Astrocyte (in vitro differentiated cells and primary cell): ENCODE measurements at regions not wholly inside any gene's neighbourhood (a gene's known extent, or its start where the extent isn't known, plus 50 kb on each side); places are given as distances from the start of the nearest gene placed in this dataset.

ENCODE experiments used
- DNase-seq: peaks from one replicate; pipeline ENCODE4 v3.0.0-alpha.2; 2010; ENCODE audit warnings: low read depth
- FAIRE-seq: peaks from 2 replicates; lab custom pipeline; 2011; peaks lifted over from hg19 to GRCh38; lab: Jason Lieb, UNC
- H2AFZ ChIP-seq: 2 replicates; pipeline ENCODE4 v1.6.0; 2012; ENCODE audit warnings: low read depth, low read length, inconsistent platforms
- H3K27ac ChIP-seq: 2 replicates; pipeline ENCODE4 v1.5.1; 2011; ENCODE audit warnings: low read depth, low read length, inconsistent platforms
- H3K27me3 ChIP-seq: 2 replicates; pipeline ENCODE4 v1.6.0; 2011; ENCODE audit warnings: low read length, inconsistent platforms; ENCODE audit not compliant: insufficient read depth
- H3K36me3 ChIP-seq: 2 replicates; pipeline ENCODE4 v1.5.1; 2011; ENCODE audit warnings: low read length, inconsistent platforms; ENCODE audit not compliant: insufficient read depth
- H3K4me1 ChIP-seq: 2 replicates; pipeline ENCODE4 v1.5.1; 2011; ENCODE audit warnings: low read length, inconsistent platforms; ENCODE audit not compliant: insufficient read depth
- H3K4me2 ChIP-seq: 2 replicates; pipeline ENCODE4 v1.6.0; 2012; ENCODE audit warnings: low read length, inconsistent platforms
- H3K4me3 ChIP-seq: 2 replicates; pipeline ENCODE4 v1.5.1; 2011; ENCODE audit warnings: low read depth, mild to moderate bottlenecking, low read length, inconsistent platforms; ENCODE audit not compliant: insufficient read depth
- H3K79me2 ChIP-seq: 2 replicates; pipeline ENCODE4 v1.6.0; 2012; ENCODE audit warnings: mild to moderate bottlenecking, low read length, inconsistent platforms; ENCODE audit not compliant: insufficient read depth
- H3K9ac ChIP-seq: 2 replicates; pipeline ENCODE4 v1.6.0; 2012; ENCODE audit warnings: mild to moderate bottlenecking, low read length, inconsistent platforms
- H3K9me3 ChIP-seq: 2 replicates; pipeline ENCODE4 v1.5.1; 2012; ENCODE audit warnings: low read depth, mild to moderate bottlenecking, low read length, inconsistent platforms; ENCODE audit not compliant: insufficient read depth
- H4K20me1 ChIP-seq: 2 replicates; pipeline ENCODE4 v1.6.0; 2012; ENCODE audit warnings: low read length, inconsistent platforms; ENCODE audit not compliant: insufficient read depth
- H3K27ac Mint-ChIP-seq: one replicate; pipeline ENCODE4 v1.8.0; 2021; ENCODE audit warnings: mild to moderate bottlenecking, mixed read lengths; ENCODE audit not compliant: unreplicated experiment
- H3K27me3 Mint-ChIP-seq: one replicate; pipeline ENCODE4 v1.8.0; 2021; ENCODE audit warnings: low read depth, mixed read lengths; ENCODE audit not compliant: unreplicated experiment
- H3K36me3 Mint-ChIP-seq: one replicate; pipeline ENCODE4 v1.8.0; 2021; ENCODE audit warnings: low read depth, mixed read lengths; ENCODE audit not compliant: unreplicated experiment
- H3K4me1 Mint-ChIP-seq: one replicate; pipeline ENCODE4 v1.8.0; 2021; ENCODE audit warnings: low read depth, mixed read lengths; ENCODE audit not compliant: unreplicated experiment
- H3K4me3 Mint-ChIP-seq: one replicate; pipeline ENCODE4 v1.8.0; 2021; ENCODE audit warnings: mild to moderate bottlenecking, moderate library complexity, mixed read lengths; ENCODE audit not compliant: unreplicated experiment
- H3K9me3 Mint-ChIP-seq: one replicate; pipeline ENCODE4 v1.8.0; 2021; ENCODE audit warnings: mild to moderate bottlenecking, mixed read lengths; ENCODE audit not compliant: unreplicated experiment
- CTCF ChIP-seq: IDR thresholded peaks from 2 replicates; pipeline ENCODE4 v1.5.1; 2011; ENCODE audit warnings: low read depth, mild to moderate bottlenecking, inconsistent platforms, low read length, moderate library complexity; ENCODE audit not compliant: insufficient read depth
- EZH2 ChIP-seq: IDR thresholded peaks from 2 replicates; pipeline ENCODE4 v1.6.1; 2012; ENCODE audit warnings: mild to moderate bottlenecking, low read length, inconsistent platforms; ENCODE audit not compliant: insufficient read depth

GRCh38 chr5:51028394-51028793 lies 354.9 kb upstream of the ISL1 start:
- Mint-ChIP-seq H3K27me3 (peaks cover 3% of the 10 kb centered on the region), H3K4me1 (no peaks in the 10 kb centered on the region), H3K27ac (no peak overlapping the region), H3K4me3 (no peak overlapping the region), H3K36me3 (no peaks in the 10 kb centered on the region), H3K9me3 (no peaks in the 10 kb centered on the region)
- no peak overlapping the region for H3K9ac ChIP-seq
- TF ChIP-seq CTCF (no peak), EZH2 (no peak)
- FAIRE-seq (no peak), DNase-seq (no peak)
- H2AFZ ChIP-seq, result no peak overlapping the region
- H3K9me3 ChIP-seq, result no peaks in the 10 kb centered on the region
- H3K27ac ChIP-seq, result no peak overlapping the region
- no peak overlapping the region for H3K4me2 ChIP-seq
- no peaks in the 10 kb centered on the region for H3K4me1 ChIP-seq
- no peaks in the 10 kb centered on the region for H3K27me3 ChIP-seq
- H3K79me2 ChIP-seq, result no peaks in the 10 kb centered on the region
- H3K4me3 ChIP-seq, result no peak overlapping the region
- H3K36me3 ChIP-seq, result no peaks in the 10 kb centered on the region
- no peaks in the 10 kb centered on the region for H4K20me1 ChIP-seq

- DNase-seq (no peak), FAIRE-seq (no peak)
- TF ChIP-seq EZH2, result no peak
- TF ChIP-seq CTCF, result no peak
- H3K79me2 ChIP-seq, result no peaks in the 10 kb centered on the region
- no peaks in the 10 kb centered on the region for H3K9me3 ChIP-seq
- H3K27ac ChIP-seq, result no peak overlapping the region
- no peaks in the 10 kb centered on the region for H3K4me1 Mint-ChIP-seq
- H3K9ac ChIP-seq, result no peak overlapping the region
- H3K4me3 ChIP-seq, result no peak overlapping the region
- H3K9me3 Mint-ChIP-seq, result no peaks in the 10 kb centered on the region
- H3K27me3 ChIP-seq, result no peaks in the 10 kb centered on the region
- H3K36me3 Mint-ChIP-seq, result no peaks in the 10 kb centered on the region
- H3K27me3 Mint-ChIP-seq, result no peaks in the 10 kb centered on the region
- H3K36me3 ChIP-seq, result no peaks in the 10 kb centered on the region
- H2AFZ ChIP-seq, result no peak overlapping the region
- no peak overlapping the region for H3K27ac Mint-ChIP-seq
- H3K4me2 ChIP-seq, result no peak overlapping the region
- H3K4me1 ChIP-seq, result no peaks in the 10 kb centered on the region
- no peaks in the 10 kb centered on the region for H4K20me1 ChIP-seq
- no peak overlapping the region for H3K4me3 Mint-ChIP-seq
These were observed 350.0 kb upstream of the ISL1 start for GRCh38 chr5:51033215-51033614.

- FAIRE-seq, result no peak
- Mint-ChIP-seq H3K4me1 (no peaks in the 10 kb centered on the region), H3K27ac (no peak overlapping the region), H3K9me3 (no peaks in the 10 kb centered on the region), H3K4me3 (no peak overlapping the region), H3K27me3 (no peaks in the 10 kb centered on the region), H3K36me3 (no peaks in the 10 kb centered on the region)
- H3K79me2 ChIP-seq, result no peaks in the 10 kb centered on the region
- no peak overlapping the region for H3K27ac ChIP-seq
- no peaks in the 10 kb centered on the region for H3K27me3 ChIP-seq
- H3K9ac ChIP-seq, result no peak overlapping the region
- no peaks in the 10 kb centered on the region for H3K4me1 ChIP-seq
- no peak for TF ChIP-seq EZH2
- no peak for TF ChIP-seq CTCF
- no peaks in the 10 kb centered on the region for H4K20me1 ChIP-seq
- no peak overlapping the region for H3K4me3 ChIP-seq
- H3K36me3 ChIP-seq, result no peaks in the 10 kb centered on the region
- no peak overlapping the region for H2AFZ ChIP-seq
- H3K4me2 ChIP-seq, result no peak overlapping the region
- H3K9me3 ChIP-seq, result no peaks in the 10 kb centered on the region
- no peak for DNase-seq
These were observed 348.9 kb upstream of the ISL1 start for GRCh38 chr5:51034222-51034901.
